Fibroblast of lung (primary cell): ENCODE measurements at regions not wholly inside any gene's neighbourhood (a gene's known extent, or its start where the extent isn't known, plus 50 kb on each side); places are given as distances from the start of the nearest gene placed in this dataset.

Experiments used
- CTCF ChIP-seq, 2 donors: IDR thresholded peaks in 1 of 2; conservative IDR thresholded peaks in 1 of 2; 1 replicate in 1 of 2; 2 replicates in 1 of 2; pipeline ENCODE4 v1.5.1; 2011 to 2012; ENCODE audit warnings: low read length in 2 of 2, control low read depth in 1 of 2, inconsistent platforms in 1 of 2, low read depth in 1 of 2, mild to moderate bottlenecking in 1 of 2
- EZH2 ChIP-seq: IDR thresholded peaks from 2 replicates; pipeline ENCODE4 v1.5.1; 2012; ENCODE audit warnings: low read length, control low read depth, mild to moderate bottlenecking; ENCODE audit errors: missing control alignments

DNA sequence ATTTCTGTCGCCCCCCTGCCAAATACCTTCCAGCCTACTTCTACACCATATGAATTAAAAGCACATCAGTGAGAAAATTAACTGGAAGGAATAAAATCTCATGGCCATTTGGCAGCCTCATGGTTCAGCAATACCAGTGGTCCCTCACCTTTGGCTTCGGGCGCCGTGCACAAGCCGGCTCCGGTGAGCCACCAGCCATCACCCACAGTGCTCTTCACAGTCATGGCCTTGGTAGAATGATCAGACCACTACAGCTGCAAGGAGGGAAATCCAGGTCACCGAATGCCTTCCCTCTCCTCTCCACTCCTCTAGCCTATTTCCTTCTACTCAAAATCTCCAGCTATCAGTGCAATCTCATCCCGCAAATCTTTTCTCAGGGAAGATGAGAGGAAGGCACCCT, 239.1 kb downstream of the C1D start:
- TF ChIP-seq CTCF (conservative IDR thresholded peaks at IDR 0.05 in 1 of 2, IDR thresholded peaks at IDR 0.05 in 1 of 2; ENCODE audit: low read depth in 1 of 2, low read length in 2 of 2) (no peak), EZH2 (no peak)
